Esophagus (tissue), 2 donors: ENCODE measurements at regions not wholly inside any gene's neighbourhood (a gene's known extent, or its start where the extent isn't known, plus 50 kb on each side); places are given as distances from the start of the nearest gene placed in this dataset.

ENCODE experiments used
- H3K27ac ChIP-seq, 2 donors: one replicate each; pipeline ENCODE4 v1.5.1; 2013; ENCODE audit warnings: low read depth in 2 of 2, mild to moderate bottlenecking in 2 of 2, inconsistent platforms in 1 of 2, low read length in 1 of 2, moderate library complexity in 1 of 2
- H3K27me3 ChIP-seq, 2 donors: one replicate each; pipeline ENCODE4 v1.6.1; 2013; ENCODE audit warnings: low read length in 2 of 2, control low read depth in 1 of 2, mild to moderate bottlenecking in 1 of 2; ENCODE audit not compliant: insufficient read depth in 2 of 2, control insufficient read depth in 1 of 2
- H3K36me3 ChIP-seq, 2 donors: one replicate each; pipeline ENCODE4 v1.6.1; 2013; ENCODE audit warnings: low read length in 1 of 2; ENCODE audit not compliant: control insufficient read depth in 2 of 2, insufficient read depth in 2 of 2
- H3K4me1 ChIP-seq, 2 donors: one replicate each; pipeline ENCODE4 v1.6.1; 2013; ENCODE audit warnings: low read length in 1 of 2; ENCODE audit not compliant: control insufficient read depth in 2 of 2, insufficient read depth in 2 of 2
- H3K4me3 ChIP-seq, 2 donors: one replicate each; pipeline ENCODE4 v1.5.1; 2013; ENCODE audit warnings: low read length in 2 of 2, mild to moderate bottlenecking in 2 of 2, low read depth in 1 of 2, moderate library complexity in 1 of 2
- H3K9me3 ChIP-seq, 2 donors: one replicate each; pipeline ENCODE4 v1.6.1; 2013; ENCODE audit warnings: mild to moderate bottlenecking in 2 of 2, low read depth in 1 of 2, low read length in 1 of 2, moderate library complexity in 1 of 2; ENCODE audit not compliant: control insufficient read depth in 2 of 2, insufficient read depth in 1 of 2
- WGBS, 2 donors: extraction: QIAGEN DNeasy Blood & Tissue Kit; methylation state at CpG; one replicate each; pipeline ENCODE4 v1.1.7; 2013; 5-methylcytosine and 5-hydroxymethylcytosine counted together
- donor health status: healthy with polysubstance abuse.
- donor health status: Bipolar disorder and iron deficiency.

GRCh38 chr11:104380358-104380757, 216.4 kb upstream of the PDGFD start:
- Histone ChIP-seq H3K9me3 (no peaks in the 10 kb centered on the region), H3K27ac (no peak overlapping the region)

GRCh38 chr11:104372111-104372510, 208.2 kb upstream of the PDGFD start:
- Histone ChIP-seq H3K27ac (no peak overlapping the region), H3K9me3 (no peaks in the 10 kb centered on the region), H3K27me3 (no peaks in the 10 kb centered on the region), H3K36me3 (no peaks in the 10 kb centered on the region), H3K4me1 (no peaks in the 10 kb centered on the region), H3K4me3 (no peak overlapping the region)
- 83% methylated on average over 3 of the region's 3 CpGs for WGBS, 2 donors

More at GRCh38 chr11:104380358-104380757, 216.4 kb upstream of the PDGFD start:
- Histone ChIP-seq H3K27me3 (no peaks in the 10 kb centered on the region), H3K4me3 (no peak overlapping the region), H3K4me1 (no peaks in the 10 kb centered on the region), H3K36me3 (no peaks in the 10 kb centered on the region)

GRCh38 chr11:104370478-104370877, 206.5 kb upstream of the PDGFD start:
- 81% methylated on average over 3 of the region's 3 CpGs for WGBS, 2 donors
- H3K36me3 ChIP-seq: no peaks in the 10 kb centered on the region
- H3K9me3 ChIP-seq: peaks cover 2 to 5% of the 10 kb centered on the region in 2 donors
- no peak overlapping the region for H3K4me3 ChIP-seq
- H3K27me3 ChIP-seq: no peaks in the 10 kb centered on the region
- H3K4me1 ChIP-seq: no peaks in the 10 kb centered on the region
- no peak overlapping the region for H3K27ac ChIP-seq

- Histone ChIP-seq H3K9me3 (peaks cover 2 to 5% of the 10 kb centered on the region in 2 donors), H3K4me1 (no peaks in the 10 kb centered on the region), H3K27ac (no peak overlapping the region), H3K27me3 (no peaks in the 10 kb centered on the region), H3K4me3 (no peak overlapping the region), H3K36me3 (no peaks in the 10 kb centered on the region)
- WGBS, 2 donors: 65 to 69% methylated on average over 4 of the region's 4 CpGs
Observed at GRCh38 chr11:104369761-104370160, 205.8 kb upstream of the PDGFD start.

GRCh38 chr11:104366321-104366734, 202.4 kb upstream of the PDGFD start:
- WGBS, 2 donors: 87 to 94% methylated on average over 32 to 33 of the region's 33 CpGs
- no peaks in the 10 kb centered on the region for H3K36me3 ChIP-seq

GRCh38 chr11:104365676-104366075, 201.7 kb upstream of the PDGFD start:
- Histone ChIP-seq H3K4me1 (no peaks in the 10 kb centered on the region), H3K27ac (no peak overlapping the region), H3K36me3 (no peaks in the 10 kb centered on the region), H3K27me3 (no peaks in the 10 kb centered on the region), H3K9me3 (peaks cover 2 to 5% of the 10 kb centered on the region in 2 donors), H3K4me3 (no peak overlapping the region)
- WGBS, 2 donors: 89 to 92% methylated on average over 6 of the region's 6 CpGs

More at GRCh38 chr11:104366321-104366734, 202.4 kb upstream of the PDGFD start:
- Histone ChIP-seq H3K9me3 (peaks cover 2 to 5% of the 10 kb centered on the region in 2 donors), H3K27me3 (no peaks in the 10 kb centered on the region), H3K4me3 (no peak overlapping the region), H3K4me1 (no peaks in the 10 kb centered on the region), H3K27ac (no peak overlapping the region)

- no peaks in the 10 kb centered on the region for H3K4me1 ChIP-seq
- H3K9me3 ChIP-seq: peaks cover 2 to 5% of the 10 kb centered on the region in 2 donors
- WGBS, 2 donors: 69 to 75% methylated on average over 1 of the region's 1 CpG
- H3K27ac ChIP-seq: no peak overlapping the region
- no peaks in the 10 kb centered on the region for H3K27me3 ChIP-seq
- H3K4me3 ChIP-seq: no peak overlapping the region
- no peaks in the 10 kb centered on the region for H3K36me3 ChIP-seq
Observed at GRCh38 chr11:104361975-104362374, 198.0 kb upstream of the PDGFD start.

- 78 to 79% methylated on average over 4 of the region's 4 CpGs for WGBS, 2 donors
- Histone ChIP-seq H3K36me3 (no peaks in the 10 kb centered on the region), H3K9me3 (no peaks in the 10 kb centered on the region), H3K4me1 (no peaks in the 10 kb centered on the region), H3K27ac (no peak overlapping the region), H3K4me3 (no peak overlapping the region), H3K27me3 (no peaks in the 10 kb centered on the region)
Observed at GRCh38 chr11:104352036-104352435, 188.1 kb upstream of the PDGFD start.

- H3K4me3 ChIP-seq: no peak overlapping the region
- H3K27ac ChIP-seq: no peak overlapping the region
- H3K36me3 ChIP-seq: no peaks in the 10 kb centered on the region
- no peaks in the 10 kb centered on the region for H3K27me3 ChIP-seq
- no peaks in the 10 kb centered on the region for H3K9me3 ChIP-seq
- no peaks in the 10 kb centered on the region for H3K4me1 ChIP-seq
- WGBS, 2 donors: 89 to 97% methylated on average over 1 of the region's 1 CpG
Observed at GRCh38 chr11:104343578-104343977, 179.6 kb upstream of the PDGFD start.

GRCh38 chr11:104340590-104340989, 176.6 kb upstream of the PDGFD start:
- Histone ChIP-seq H3K27me3 (no peaks in the 10 kb centered on the region), H3K4me1 (no peaks in the 10 kb centered on the region), H3K4me3 (no peak overlapping the region), H3K27ac (no peak overlapping the region), H3K9me3 (no peaks in the 10 kb centered on the region), H3K36me3 (no peaks in the 10 kb centered on the region)
- WGBS, 2 donors: 50 to 60% methylated on average over 2 of the region's 2 CpGs
